ENCODE measurements at regions not wholly inside any gene's neighbourhood (a gene's known extent, or its start where the extent isn't known, plus 50 kb on each side); places are given as distances from the start of the nearest gene placed in this dataset.

DNA sequence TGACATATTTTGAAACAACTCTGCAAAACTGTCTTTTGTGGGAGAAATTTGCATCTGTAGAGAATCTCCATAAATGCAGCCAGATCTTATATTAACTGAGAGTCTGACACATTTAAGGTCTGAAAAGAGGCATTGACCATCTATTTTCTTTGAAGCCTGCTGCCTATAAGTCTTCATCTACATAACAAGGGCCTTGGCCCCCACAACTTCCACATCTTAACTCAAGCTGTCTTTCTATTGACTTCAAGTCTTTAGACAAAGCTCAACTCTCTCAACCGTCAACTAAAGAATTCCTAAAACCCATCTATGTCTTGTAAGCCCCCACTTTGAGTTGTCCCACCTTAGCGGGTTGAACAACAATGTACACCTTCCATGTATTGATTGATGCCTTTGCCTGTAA lies 72.4 kb upstream of the ADCY1 start:
- H3K4me3 Mint-ChIP-seq, result no peak overlapping the region
- no peak overlapping the region for H3K27ac Mint-ChIP-seq (ENCODE audit: low read depth)
- no peak for DNase-seq (ENCODE audit: low spot score in 2 of 2)
- no peak for ATAC-seq (replicated peaks; ENCODE audit: extremely low read depth, poor library complexity, severe bottlenecking)
- peaks cover 10% of the 10 kb centered on the region for H3K9me3 Mint-ChIP-seq
- no peaks in the 10 kb centered on the region for H3K36me3 Mint-ChIP-seq (ENCODE audit: insufficient read depth)
- H3K4me1 Mint-ChIP-seq, result no peaks in the 10 kb centered on the region
- peaks cover 11% of the 10 kb centered on the region for H3K27me3 Mint-ChIP-seq

DNA sequence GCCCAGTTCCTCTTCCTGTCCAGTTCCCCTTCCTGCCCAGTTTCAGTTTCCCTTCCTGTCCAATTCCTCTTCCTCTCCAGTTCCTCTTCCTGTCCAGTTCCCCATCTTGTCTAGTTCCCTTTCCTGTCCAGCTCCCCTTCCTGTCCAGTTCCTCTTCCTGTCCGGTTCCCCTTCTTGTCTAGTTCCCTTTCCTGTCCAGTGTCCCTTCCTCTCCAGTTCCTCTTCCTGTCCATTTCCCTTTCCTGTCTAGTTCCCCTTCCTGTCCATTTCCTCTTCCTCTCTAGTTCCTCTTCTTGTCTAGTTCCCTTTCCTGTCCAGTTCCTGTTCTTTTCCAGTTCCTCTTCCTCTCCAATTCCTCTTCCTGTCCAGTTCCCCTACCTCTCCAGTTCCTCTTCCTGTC lies 68.1 kb upstream of the ADCY1 start:
- Mint-ChIP-seq H3K27ac (ENCODE audit: low read depth) (no peak overlapping the region), H3K4me1 (no peaks in the 10 kb centered on the region), H3K9me3 (peaks cover 24% of the 10 kb centered on the region), H3K36me3 (ENCODE audit: insufficient read depth) (no peaks in the 10 kb centered on the region), H3K4me3 (no peak overlapping the region), H3K27me3 (no peaks in the 10 kb centered on the region)
- DNase-seq (ENCODE audit: low spot score in 2 of 2), result no peak
- no peak for ATAC-seq (replicated peaks; ENCODE audit: extremely low read depth, poor library complexity, severe bottlenecking)

GRCh38 chr7:45509222-45509621 lies 64.9 kb upstream of the ADCY1 start:
- no peak overlapping the region for H3K4me3 Mint-ChIP-seq
- no peaks in the 10 kb centered on the region for H3K4me1 Mint-ChIP-seq
- DNase-seq (ENCODE audit: low spot score in 2 of 2), result no peak
- peaks cover 24% of the 10 kb centered on the region for H3K9me3 Mint-ChIP-seq
- no peaks in the 10 kb centered on the region for H3K27me3 Mint-ChIP-seq
- no peak for ATAC-seq (replicated peaks; ENCODE audit: extremely low read depth, poor library complexity, severe bottlenecking)
- no peak overlapping the region for H3K27ac Mint-ChIP-seq (ENCODE audit: low read depth)
- H3K36me3 Mint-ChIP-seq (ENCODE audit: insufficient read depth), result no peaks in the 10 kb centered on the region

- H3K4me1 Mint-ChIP-seq, result no peaks in the 10 kb centered on the region
- no peak overlapping the region for H3K27ac Mint-ChIP-seq (ENCODE audit: low read depth)
- ATAC-seq (replicated peaks; ENCODE audit: extremely low read depth, poor library complexity, severe bottlenecking) (no peak), DNase-seq (ENCODE audit: low spot score in 2 of 2) (no peak)
- no peaks in the 10 kb centered on the region for H3K36me3 Mint-ChIP-seq (ENCODE audit: insufficient read depth)
- no peak overlapping the region for H3K4me3 Mint-ChIP-seq
- H3K27me3 Mint-ChIP-seq, result peaks cover 9% of the 10 kb centered on the region
- peaks cover 13% of the 10 kb centered on the region for H3K9me3 Mint-ChIP-seq
These were observed 62.2 kb upstream of the ADCY1 start for GRCh38 chr7:45511721-45512597.

- H3K36me3 Mint-ChIP-seq (ENCODE audit: insufficient read depth), result no peaks in the 10 kb centered on the region
- DNase-seq (ENCODE audit: low spot score in 2 of 2), result no peak
- no peak overlapping the region for H3K4me3 Mint-ChIP-seq
- no peaks in the 10 kb centered on the region for H3K4me1 Mint-ChIP-seq
- H3K27ac Mint-ChIP-seq (ENCODE audit: low read depth), result no peak overlapping the region
- peaks cover 19% of the 10 kb centered on the region for H3K9me3 Mint-ChIP-seq
- H3K27me3 Mint-ChIP-seq, result peaks cover 9% of the 10 kb centered on the region
- no peak for ATAC-seq (replicated peaks; ENCODE audit: extremely low read depth, poor library complexity, severe bottlenecking)
These were observed 59.2 kb upstream of the ADCY1 start for GRCh38 chr7:45514944-45515343.

GRCh38 chr7:45515346-45515745 lies 58.8 kb upstream of the ADCY1 start:
- no peak overlapping the region for H3K4me3 Mint-ChIP-seq
- no peak overlapping the region for H3K27ac Mint-ChIP-seq (ENCODE audit: low read depth)

More at GRCh38 chr7:45515346-45515745, 58.8 kb upstream of the ADCY1 start:
- peaks cover 19% of the 10 kb centered on the region for H3K9me3 Mint-ChIP-seq
- ATAC-seq (replicated peaks; ENCODE audit: extremely low read depth, poor library complexity, severe bottlenecking), result no peak
- no peaks in the 10 kb centered on the region for H3K4me1 Mint-ChIP-seq
- DNase-seq (ENCODE audit: low spot score in 2 of 2), result no peak
- H3K36me3 Mint-ChIP-seq (ENCODE audit: insufficient read depth), result no peaks in the 10 kb centered on the region
- H3K27me3 Mint-ChIP-seq, result peaks cover 9% of the 10 kb centered on the region

Measured in central memory CD8-positive, alpha-beta T cell (primary cell).